SH-SY5Y (cell line): ENCODE measurements at regions not wholly inside any gene's neighbourhood (a gene's known extent, or its start where the extent isn't known, plus 50 kb on each side); places are given as distances from the start of the nearest gene placed in this dataset.

Experiments
- GATA2 ChIP-seq: IDR thresholded peaks from 2 replicates; pipeline ENCODE4 v1.6.1; 2011; ENCODE audit warnings: mild to moderate bottlenecking, low read depth, low read length
- GATA3 ChIP-seq: IDR thresholded peaks from 2 replicates; pipeline ENCODE4 v1.6.1; 2011; ENCODE audit warnings: low read depth, mild to moderate bottlenecking, low read length, moderate library complexity

GRCh38 chr9:28453918-28454317 lies 880.6 kb upstream of the C9orf72 start:
- TF ChIP-seq GATA3 (no peak), GATA2 (no peak)
